ENCODE measurements at regions not wholly inside any gene's neighbourhood (a gene's known extent, or its start where the extent isn't known, plus 50 kb on each side); places are given as distances from the start of the nearest gene placed in this dataset.

DNA sequence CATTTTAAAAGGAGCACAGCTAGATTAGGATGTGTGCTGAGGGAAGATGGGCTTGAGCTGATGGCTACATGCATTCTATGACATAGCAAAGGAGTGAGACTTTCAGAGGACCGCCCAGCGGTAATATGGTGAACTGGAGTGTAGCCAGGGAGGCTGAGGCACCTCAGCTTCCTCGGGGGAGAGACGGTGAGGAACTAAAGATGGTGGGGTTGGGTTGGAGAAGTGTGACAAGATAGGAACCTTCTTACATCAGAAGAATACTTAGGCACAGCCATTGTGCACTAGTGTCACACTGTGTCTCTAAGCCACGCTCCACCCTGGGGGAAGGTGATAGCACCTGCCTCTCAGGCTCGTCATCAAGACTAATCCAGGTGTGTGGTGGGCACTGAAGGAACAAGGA, 118.0 kb upstream of the IRX2 start:
- in situ Hi-C loops (cut with MboI; ENCODE audit: low sequenced_read_pairs in 4 of 4) = no loop called here
- Histone ChIP-seq H3K36me3 (no peaks in the 10 kb centered on the region), H3K27me3 (no peaks in the 10 kb centered on the region), H3K4me3 (no peak overlapping the region), H3K9me3 (no peaks in the 10 kb centered on the region), H3K4me1 (no peaks in the 10 kb centered on the region), H3K27ac (no peak overlapping the region)
- intact Hi-C loops (cut with DNase I; ENCODE audit: low total_unique reads) = no loop called here
- no peak for TF ChIP-seq POLR2A (IDR thresholded peaks at IDR 0.05)
- TF ChIP-seq, protein P1, sequence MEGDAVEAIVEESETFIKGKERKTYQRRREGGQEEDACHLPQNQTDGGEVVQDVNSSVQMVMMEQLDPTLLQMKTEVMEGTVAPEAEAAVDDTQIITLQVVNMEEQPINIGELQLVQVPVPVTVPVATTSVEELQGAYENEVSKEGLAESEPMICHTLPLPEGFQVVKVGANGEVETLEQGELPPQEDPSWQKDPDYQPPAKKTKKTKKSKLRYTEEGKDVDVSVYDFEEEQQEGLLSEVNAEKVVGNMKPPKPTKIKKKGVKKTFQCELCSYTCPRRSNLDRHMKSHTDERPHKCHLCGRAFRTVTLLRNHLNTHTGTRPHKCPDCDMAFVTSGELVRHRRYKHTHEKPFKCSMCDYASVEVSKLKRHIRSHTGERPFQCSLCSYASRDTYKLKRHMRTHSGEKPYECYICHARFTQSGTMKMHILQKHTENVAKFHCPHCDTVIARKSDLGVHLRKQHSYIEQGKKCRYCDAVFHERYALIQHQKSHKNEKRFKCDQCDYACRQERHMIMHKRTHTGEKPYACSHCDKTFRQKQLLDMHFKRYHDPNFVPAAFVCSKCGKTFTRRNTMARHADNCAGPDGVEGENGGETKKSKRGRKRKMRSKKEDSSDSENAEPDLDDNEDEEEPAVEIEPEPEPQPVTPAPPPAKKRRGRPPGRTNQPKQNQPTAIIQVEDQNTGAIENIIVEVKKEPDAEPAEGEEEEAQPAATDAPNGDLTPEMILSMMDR (IDR thresholded peaks at IDR 0.05 in 4 of 5, conservative IDR thresholded peaks at IDR 0.05 in 1 of 5) = no peak
- ATAC-seq (no peak), DNase-seq (no peak)

- H3K4me1 ChIP-seq = no peaks in the 10 kb centered on the region
- DNase-seq = no peak
- no peak for ATAC-seq
- TF ChIP-seq, protein P1 (IDR thresholded peaks at IDR 0.05 in 4 of 5, conservative IDR thresholded peaks at IDR 0.05 in 1 of 5) = no peak
- no peak for TF ChIP-seq POLR2A (IDR thresholded peaks at IDR 0.05)
- H3K4me3 ChIP-seq = no peak overlapping the region
- intact Hi-C loops (cut with DNase I; ENCODE audit: low total_unique reads) (no loop called here), in situ Hi-C loops (cut with MboI; ENCODE audit: low sequenced_read_pairs in 4 of 4) (no loop called here)
- H3K9me3 ChIP-seq = no peaks in the 10 kb centered on the region
- H3K36me3 ChIP-seq = no peaks in the 10 kb centered on the region
- no peak overlapping the region for H3K27ac ChIP-seq
- no peaks in the 10 kb centered on the region for H3K27me3 ChIP-seq
These were observed 116.0 kb upstream of the IRX2 start for GRCh38 chr5:2867373-2867933.

DNA sequence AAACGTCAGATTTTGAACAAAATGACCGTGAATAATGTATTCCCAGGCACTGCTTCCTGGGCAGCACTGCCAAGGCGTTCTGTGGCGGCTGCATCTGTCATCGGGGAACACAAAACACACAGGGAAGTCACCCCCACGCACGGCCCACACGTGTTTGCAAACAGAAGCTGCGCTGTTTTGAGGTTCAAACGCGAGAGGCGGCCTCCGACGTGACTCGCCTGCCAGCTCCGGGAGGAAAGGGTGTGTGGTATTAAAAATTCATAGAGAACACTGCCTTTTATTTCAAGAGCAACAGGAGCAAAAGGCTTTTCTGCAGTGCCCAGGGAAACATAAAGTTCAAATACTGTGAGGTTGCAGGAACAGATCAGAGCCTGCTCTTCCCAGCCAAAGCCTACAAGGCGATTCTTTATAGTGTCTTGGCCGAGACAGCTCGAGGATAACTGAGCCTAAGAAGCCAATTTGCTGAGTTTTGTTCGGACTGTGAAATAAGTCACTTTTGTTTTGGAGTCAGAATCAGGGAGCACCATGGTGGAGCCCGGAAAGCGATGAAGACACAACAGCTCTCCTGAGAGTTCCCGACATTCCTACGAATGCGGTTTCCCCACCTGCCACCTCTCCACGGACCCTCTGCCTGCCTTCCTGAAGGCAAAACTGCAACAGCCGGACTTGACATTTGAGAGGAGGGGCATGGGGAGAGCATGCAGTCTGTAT, 115.3 kb upstream of the IRX2 start:
- Histone ChIP-seq H3K36me3 (no peaks in the 10 kb centered on the region), H3K27me3 (no peaks in the 10 kb centered on the region), H3K4me3 (no peak overlapping the region), H3K9me3 (no peaks in the 10 kb centered on the region), H3K27ac (no peak overlapping the region), H3K4me1 (no peaks in the 10 kb centered on the region)
- no peak for DNase-seq
- in situ Hi-C loops (cut with MboI; ENCODE audit: low sequenced_read_pairs in 4 of 4) = no loop called here
- TF ChIP-seq, protein P1 (IDR thresholded peaks at IDR 0.05 in 4 of 5, conservative IDR thresholded peaks at IDR 0.05 in 1 of 5) = no peak
- TF ChIP-seq POLR2A (IDR thresholded peaks at IDR 0.05) = no peak
- ATAC-seq = no peak
- intact Hi-C loops (cut with DNase I; ENCODE audit: low total_unique reads) = no loop called here

GRCh38 chr5:2865856-2866255, 114.4 kb upstream of the IRX2 start:
- DNase-seq = no peak
- H3K36me3 ChIP-seq = no peaks in the 10 kb centered on the region
- H3K9me3 ChIP-seq = no peaks in the 10 kb centered on the region
- H3K27me3 ChIP-seq = no peaks in the 10 kb centered on the region
- in situ Hi-C loops (cut with MboI; ENCODE audit: low sequenced_read_pairs in 4 of 4) (no loop called here), intact Hi-C loops (cut with DNase I; ENCODE audit: low total_unique reads) (no loop called here)
- H3K4me1 ChIP-seq = no peaks in the 10 kb centered on the region
- H3K27ac ChIP-seq = no peak overlapping the region
- no peak for TF ChIP-seq POLR2A (IDR thresholded peaks at IDR 0.05)
- TF ChIP-seq, protein P1 (IDR thresholded peaks at IDR 0.05 in 4 of 5, conservative IDR thresholded peaks at IDR 0.05 in 1 of 5) = no peak
- H3K4me3 ChIP-seq = no peak overlapping the region
- no peak for ATAC-seq
